ENCODE measurements at regions not wholly inside any gene's neighbourhood (a gene's known extent, or its start where the extent isn't known, plus 50 kb on each side); places are given as distances from the start of the nearest gene placed in this dataset.

DNA sequence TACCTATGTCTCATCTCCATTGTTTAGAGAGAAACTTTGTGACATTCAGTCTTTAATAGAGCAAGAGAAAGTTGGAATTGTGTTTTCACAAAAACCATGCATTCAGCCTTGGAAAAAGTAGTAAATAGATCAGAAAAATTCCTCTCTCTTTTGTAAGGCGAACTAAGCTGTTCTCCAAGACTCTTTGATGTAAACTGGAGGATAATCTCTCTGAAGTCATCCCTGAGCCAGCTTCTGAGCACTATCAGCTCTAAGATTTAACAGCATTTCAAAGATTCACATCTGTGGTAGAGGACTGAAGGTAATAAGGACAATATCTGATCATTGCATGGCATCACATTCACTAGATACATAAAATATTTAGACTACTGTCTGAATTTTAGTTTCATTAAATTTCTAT is 904.6 kb upstream of the ATXN8OS start:
- H3K27me3 ChIP-seq (ENCODE audit: control insufficient read depth, low read length), result no peaks in the 10 kb centered on the region
- TF ChIP-seq, protein P1, sequence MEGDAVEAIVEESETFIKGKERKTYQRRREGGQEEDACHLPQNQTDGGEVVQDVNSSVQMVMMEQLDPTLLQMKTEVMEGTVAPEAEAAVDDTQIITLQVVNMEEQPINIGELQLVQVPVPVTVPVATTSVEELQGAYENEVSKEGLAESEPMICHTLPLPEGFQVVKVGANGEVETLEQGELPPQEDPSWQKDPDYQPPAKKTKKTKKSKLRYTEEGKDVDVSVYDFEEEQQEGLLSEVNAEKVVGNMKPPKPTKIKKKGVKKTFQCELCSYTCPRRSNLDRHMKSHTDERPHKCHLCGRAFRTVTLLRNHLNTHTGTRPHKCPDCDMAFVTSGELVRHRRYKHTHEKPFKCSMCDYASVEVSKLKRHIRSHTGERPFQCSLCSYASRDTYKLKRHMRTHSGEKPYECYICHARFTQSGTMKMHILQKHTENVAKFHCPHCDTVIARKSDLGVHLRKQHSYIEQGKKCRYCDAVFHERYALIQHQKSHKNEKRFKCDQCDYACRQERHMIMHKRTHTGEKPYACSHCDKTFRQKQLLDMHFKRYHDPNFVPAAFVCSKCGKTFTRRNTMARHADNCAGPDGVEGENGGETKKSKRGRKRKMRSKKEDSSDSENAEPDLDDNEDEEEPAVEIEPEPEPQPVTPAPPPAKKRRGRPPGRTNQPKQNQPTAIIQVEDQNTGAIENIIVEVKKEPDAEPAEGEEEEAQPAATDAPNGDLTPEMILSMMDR (IDR thresholded peaks at IDR 0.05; ENCODE audit: low read depth, low read length, poor library complexity, severe bottlenecking), result no peak
- TF ChIP-seq EZH2phosphoT487 (IDR thresholded peaks at IDR 0.05; ENCODE audit: borderline replicate concordance, low read length), result no peak

DNA sequence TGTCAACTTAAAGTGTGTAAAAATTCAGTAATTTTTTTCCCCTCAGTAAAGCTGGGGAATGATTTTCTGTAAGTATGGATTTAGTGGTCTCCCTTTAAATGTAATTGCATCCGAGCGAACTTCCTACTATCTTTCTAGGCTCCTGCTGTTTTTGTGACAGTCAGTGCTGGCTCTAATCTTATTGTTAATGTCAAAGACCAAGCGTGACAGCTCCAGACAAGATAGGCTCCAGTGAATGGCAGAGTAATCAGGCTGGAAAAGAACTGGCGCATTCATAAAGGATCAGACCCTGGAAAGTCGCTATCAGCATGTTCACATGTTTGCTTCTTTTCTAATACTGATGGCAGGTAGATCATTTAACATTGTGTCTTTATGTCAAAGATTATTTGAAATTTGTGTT is 908.0 kb upstream of the ATXN8OS start:
- H3K9me2 ChIP-seq (replicated peaks; ENCODE audit: control insufficient read depth, low read length), result no peaks in the 10 kb centered on the region
- H3K79me2 ChIP-seq (ENCODE audit: control insufficient read depth, low read length), result no peaks in the 10 kb centered on the region
- H4K20me1 ChIP-seq (ENCODE audit: control insufficient read depth, insufficient read depth, low read depth, low read length), result no peaks in the 10 kb centered on the region
- H3K27me3 ChIP-seq (ENCODE audit: control insufficient read depth, low read length), result no peaks in the 10 kb centered on the region
- TF ChIP-seq EZH2phosphoT487 (IDR thresholded peaks at IDR 0.05; ENCODE audit: borderline replicate concordance, low read length), result no peak
- TF ChIP-seq, protein P1 (IDR thresholded peaks at IDR 0.05; ENCODE audit: low read depth, low read length, poor library complexity, severe bottlenecking), result no peak
- no peak overlapping the region for H3K4me2 ChIP-seq (ENCODE audit: low read length)
- H3K9me3 ChIP-seq (ENCODE audit: control insufficient read depth, insufficient read depth, low read length), result no peaks in the 10 kb centered on the region
- H3K36me3 ChIP-seq (ENCODE audit: control insufficient read depth, low read length), result no peaks in the 10 kb centered on the region
- no peaks in the 10 kb centered on the region for H3F3A ChIP-seq (ENCODE audit: control insufficient read depth, insufficient read depth)
- no peaks in the 10 kb centered on the region for H3K4me1 ChIP-seq (ENCODE audit: control insufficient read depth, low read length)
- H3K27ac ChIP-seq (ENCODE audit: low read depth, low read length), result no peak overlapping the region
- no peak overlapping the region for H3K4me3 ChIP-seq (ENCODE audit: low read length)

More for the DNA sequence above, 904.6 kb upstream of the ATXN8OS start:
- Histone ChIP-seq H3K4me1 (ENCODE audit: control insufficient read depth, low read length) (no peaks in the 10 kb centered on the region), H3F3A (ENCODE audit: control insufficient read depth, insufficient read depth) (no peaks in the 10 kb centered on the region), H3K4me3 (ENCODE audit: low read length) (no peak overlapping the region), H3K9me2 (replicated peaks; ENCODE audit: control insufficient read depth, low read length) (no peaks in the 10 kb centered on the region), H3K36me3 (ENCODE audit: control insufficient read depth, low read length) (no peaks in the 10 kb centered on the region), H4K20me1 (ENCODE audit: control insufficient read depth, insufficient read depth, low read depth, low read length) (no peaks in the 10 kb centered on the region), H3K4me2 (ENCODE audit: low read length) (no peak overlapping the region), H3K9me3 (ENCODE audit: control insufficient read depth, insufficient read depth, low read length) (no peaks in the 10 kb centered on the region), H3K79me2 (ENCODE audit: control insufficient read depth, low read length) (no peaks in the 10 kb centered on the region), H3K27ac (ENCODE audit: low read depth, low read length) (no peak overlapping the region)

DNA sequence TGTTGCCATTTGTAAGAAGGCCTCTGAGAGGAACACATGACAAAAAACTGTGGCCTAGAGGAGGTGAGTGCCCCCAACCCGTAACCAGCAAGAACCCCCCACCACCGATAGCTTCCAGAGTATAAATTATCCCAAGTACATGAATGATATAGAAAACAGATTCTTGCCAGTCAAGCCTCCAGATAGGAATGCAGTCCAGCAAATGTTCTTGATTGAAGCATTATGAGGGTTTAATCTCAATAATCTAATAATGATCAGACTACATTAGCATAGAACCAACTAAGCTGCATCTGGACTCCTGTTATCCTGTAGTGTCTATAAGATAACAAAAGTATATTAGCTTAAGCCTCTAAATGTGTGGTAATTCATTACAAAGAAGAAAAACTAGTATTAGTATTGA is 908.9 kb upstream of the ATXN8OS start:
- Histone ChIP-seq H3F3A (ENCODE audit: control insufficient read depth, insufficient read depth) (no peaks in the 10 kb centered on the region), H3K9me2 (replicated peaks; ENCODE audit: control insufficient read depth, low read length) (no peaks in the 10 kb centered on the region), H3K27ac (ENCODE audit: low read depth, low read length) (no peak overlapping the region), H3K36me3 (ENCODE audit: control insufficient read depth, low read length) (no peaks in the 10 kb centered on the region), H3K4me1 (ENCODE audit: control insufficient read depth, low read length) (no peaks in the 10 kb centered on the region), H3K79me2 (ENCODE audit: control insufficient read depth, low read length) (no peaks in the 10 kb centered on the region), H3K9me3 (ENCODE audit: control insufficient read depth, insufficient read depth, low read length) (no peaks in the 10 kb centered on the region), H4K20me1 (ENCODE audit: control insufficient read depth, insufficient read depth, low read depth, low read length) (no peaks in the 10 kb centered on the region), H3K4me3 (ENCODE audit: low read length) (no peak overlapping the region), H3K27me3 (ENCODE audit: control insufficient read depth, low read length) (no peaks in the 10 kb centered on the region), H3K4me2 (ENCODE audit: low read length) (no peak overlapping the region)
- TF ChIP-seq EZH2phosphoT487 (IDR thresholded peaks at IDR 0.05; ENCODE audit: borderline replicate concordance, low read length), result no peak
- TF ChIP-seq, protein P1 (IDR thresholded peaks at IDR 0.05; ENCODE audit: low read depth, low read length, poor library complexity, severe bottlenecking), result no peak

DNA sequence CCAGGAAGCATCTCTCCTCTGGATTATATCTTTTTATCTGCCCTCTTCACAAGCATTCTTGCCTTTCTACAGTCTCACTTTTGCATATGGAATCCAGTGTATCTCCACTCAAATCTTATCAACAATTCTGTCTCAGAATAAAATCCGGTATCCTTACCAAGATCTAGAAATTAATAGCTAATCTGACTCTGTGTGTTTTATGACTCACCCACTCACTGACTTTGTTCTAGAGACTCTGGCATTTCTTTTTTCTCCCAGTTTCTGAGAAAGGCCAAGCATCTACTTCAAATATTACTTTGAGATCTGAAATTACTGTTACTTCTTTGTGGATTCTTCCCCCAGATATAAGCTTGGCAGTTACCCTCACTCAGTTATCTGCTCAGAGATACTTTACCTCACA is 913.5 kb upstream of the ATXN8OS start:
- Histone ChIP-seq H3K4me2 (ENCODE audit: low read length) (no peak overlapping the region), H3K4me3 (ENCODE audit: low read length) (no peak overlapping the region), H3K27me3 (ENCODE audit: control insufficient read depth, low read length) (no peaks in the 10 kb centered on the region), H3K79me2 (ENCODE audit: control insufficient read depth, low read length) (no peaks in the 10 kb centered on the region), H3K4me1 (ENCODE audit: control insufficient read depth, low read length) (no peaks in the 10 kb centered on the region), H3K36me3 (ENCODE audit: control insufficient read depth, low read length) (no peaks in the 10 kb centered on the region), H3F3A (ENCODE audit: control insufficient read depth, insufficient read depth) (no peaks in the 10 kb centered on the region), H3K9me3 (ENCODE audit: control insufficient read depth, insufficient read depth, low read length) (no peaks in the 10 kb centered on the region), H3K9me2 (replicated peaks; ENCODE audit: control insufficient read depth, low read length) (no peaks in the 10 kb centered on the region), H4K20me1 (ENCODE audit: control insufficient read depth, insufficient read depth, low read depth, low read length) (no peaks in the 10 kb centered on the region), H3K27ac (ENCODE audit: low read depth, low read length) (no peak overlapping the region)
- TF ChIP-seq, protein P1 (IDR thresholded peaks at IDR 0.05; ENCODE audit: low read depth, low read length, poor library complexity, severe bottlenecking), result no peak
- no peak for TF ChIP-seq EZH2phosphoT487 (IDR thresholded peaks at IDR 0.05; ENCODE audit: borderline replicate concordance, low read length)

All from DOHH2 (cell line).